Endothelial cell (in vitro differentiated cells): ENCODE measurements at regions not wholly inside any gene's neighbourhood (a gene's known extent, or its start where the extent isn't known, plus 50 kb on each side); places are given as distances from the start of the nearest gene placed in this dataset.

Experiments
- DNase-seq: peaks from one replicate; pipeline ENCODE4 v3.0.0; 2021; ENCODE audit warnings: low spot score
- H3K27ac Mint-ChIP-seq: one replicate; pipeline ENCODE4 v1.8.0; 2021; ENCODE audit warnings: mixed read lengths, inconsistent platforms; ENCODE audit not compliant: unreplicated experiment
- H3K27me3 Mint-ChIP-seq: one replicate; pipeline ENCODE4 v1.8.0; 2021; ENCODE audit warnings: mild to moderate bottlenecking, moderate library complexity, mixed read lengths, inconsistent platforms; ENCODE audit not compliant: unreplicated experiment
- H3K36me3 Mint-ChIP-seq: one replicate; pipeline ENCODE4 v1.8.0; 2021; ENCODE audit warnings: mild to moderate bottlenecking, low read depth, mixed read lengths, inconsistent platforms; ENCODE audit not compliant: unreplicated experiment
- H3K4me1 Mint-ChIP-seq: one replicate; pipeline ENCODE4 v1.8.0; 2021; ENCODE audit warnings: mild to moderate bottlenecking, mixed read lengths, inconsistent platforms; ENCODE audit not compliant: unreplicated experiment
- H3K4me3 Mint-ChIP-seq: one replicate; pipeline ENCODE4 v1.8.0; 2021; ENCODE audit warnings: mild to moderate bottlenecking, mixed read lengths, inconsistent platforms; ENCODE audit not compliant: unreplicated experiment
- H3K9me3 Mint-ChIP-seq: one replicate; pipeline ENCODE4 v1.8.0; 2021; ENCODE audit warnings: mixed read lengths, inconsistent platforms; ENCODE audit not compliant: unreplicated experiment
- CTCF ChIP-seq: fragments of 200-600 bp; sonication (generic); IDR thresholded peaks from one replicate; pipeline ENCODE4 v1.5.0; 2021; ENCODE audit warnings: antibody characterized with exemption; ENCODE audit not compliant: unreplicated experiment

- no peak for DNase-seq
- Mint-ChIP-seq H3K4me1 (no peaks in the 10 kb centered on the region), H3K4me3 (no peak overlapping the region), H3K36me3 (no peaks in the 10 kb centered on the region), H3K27ac (no peak overlapping the region), H3K27me3 (peaks cover 2% of the 10 kb centered on the region), H3K9me3 (no peaks in the 10 kb centered on the region)
- no peak for TF ChIP-seq CTCF
Observed at GRCh38 chr2:144695657-144696056, 175.7 kb upstream of the ZEB2 start.

- Mint-ChIP-seq H3K27ac (no peak overlapping the region), H3K4me1 (no peaks in the 10 kb centered on the region), H3K27me3 (peaks cover 2% of the 10 kb centered on the region), H3K9me3 (no peaks in the 10 kb centered on the region), H3K36me3 (no peaks in the 10 kb centered on the region), H3K4me3 (no peak overlapping the region)
- no peak for DNase-seq
- TF ChIP-seq CTCF = no peak
Observed at GRCh38 chr2:144694456-144694855, 174.5 kb upstream of the ZEB2 start.

- Mint-ChIP-seq H3K4me3 (no peak overlapping the region), H3K27ac (no peak overlapping the region), H3K4me1 (no peaks in the 10 kb centered on the region), H3K27me3 (peaks cover 4% of the 10 kb centered on the region), H3K36me3 (no peaks in the 10 kb centered on the region), H3K9me3 (no peaks in the 10 kb centered on the region)
- DNase-seq = no peak
- TF ChIP-seq CTCF = no peak
Observed at GRCh38 chr2:144693179-144693578, 173.3 kb upstream of the ZEB2 start.

GRCh38 chr2:144692661-144693060 lies 172.7 kb upstream of the ZEB2 start:
- Mint-ChIP-seq H3K36me3 (no peaks in the 10 kb centered on the region), H3K27me3 (peaks cover 4% of the 10 kb centered on the region), H3K4me3 (no peak overlapping the region), H3K9me3 (no peaks in the 10 kb centered on the region), H3K4me1 (no peaks in the 10 kb centered on the region), H3K27ac (no peak overlapping the region)
- no peak for TF ChIP-seq CTCF
- DNase-seq = no peak

GRCh38 chr2:144690771-144691170 lies 170.9 kb upstream of the ZEB2 start:
- TF ChIP-seq CTCF = no peak
- Mint-ChIP-seq H3K9me3 (no peaks in the 10 kb centered on the region), H3K27me3 (peaks cover 2% of the 10 kb centered on the region), H3K4me1 (no peaks in the 10 kb centered on the region), H3K27ac (no peak overlapping the region), H3K36me3 (no peaks in the 10 kb centered on the region), H3K4me3 (no peak overlapping the region)
- no peak for DNase-seq
